ENCODE measurements at regions not wholly inside any gene's neighbourhood (a gene's known extent, or its start where the extent isn't known, plus 50 kb on each side); places are given as distances from the start of the nearest gene placed in this dataset.
"Not testable (repeated sequence)": the region's sequence is repeated elsewhere in the genome, so short reads cannot be mapped to it uniquely, and the experiment has no call there.

GRCh38 chr21:34220556-34221195 lies 143.1 kb upstream of the KCNE2 start:
- H3K4me1 ChIP-seq (ENCODE audit: control insufficient read depth, insufficient read depth, low read length) = peaks cover 3% of the 10 kb centered on the region; the same call in 1 of the 2 replicates
- H3K9me3 ChIP-seq (ENCODE audit: control insufficient read depth, insufficient read depth, low read depth, low read length) = no peaks in the 10 kb centered on the region
- H3K36me3 ChIP-seq (ENCODE audit: control insufficient read depth, insufficient read depth, low read length) = no peaks in the 10 kb centered on the region
- H3K4me3 ChIP-seq (ENCODE audit: low read depth, low read length) = no peak overlapping the region
- no peak overlapping the region for H3K27ac ChIP-seq (ENCODE audit: low read depth, low read length)
- H3K9ac ChIP-seq (ENCODE audit: low read length) = no peak overlapping the region
- no peaks in the 10 kb centered on the region for H3K27me3 ChIP-seq (ENCODE audit: control insufficient read depth, insufficient read depth, low read length)

GRCh38 chr21:34221331-34222030 lies 142.3 kb upstream of the KCNE2 start:
- Histone ChIP-seq H3K9me3 (ENCODE audit: control insufficient read depth, insufficient read depth, low read depth, low read length) (no peaks in the 10 kb centered on the region), H3K4me1 (ENCODE audit: control insufficient read depth, insufficient read depth, low read length) (peaks cover 3% of the 10 kb centered on the region; the same call in 1 of the 2 replicates), H3K27ac (ENCODE audit: low read depth, low read length) (no peak overlapping the region), H3K9ac (ENCODE audit: low read length) (no peak overlapping the region), H3K36me3 (ENCODE audit: control insufficient read depth, insufficient read depth, low read length) (no peaks in the 10 kb centered on the region), H3K27me3 (ENCODE audit: control insufficient read depth, insufficient read depth, low read length) (no peaks in the 10 kb centered on the region), H3K4me3 (ENCODE audit: low read depth, low read length) (no peak overlapping the region)

GRCh38 chr21:34222031-34222335 lies 141.8 kb upstream of the KCNE2 start:
- Histone ChIP-seq H3K9ac (ENCODE audit: low read length) (no peak overlapping the region), H3K27ac (ENCODE audit: low read depth, low read length) (no peak overlapping the region), H3K27me3 (ENCODE audit: control insufficient read depth, insufficient read depth, low read length) (no peaks in the 10 kb centered on the region), H3K9me3 (ENCODE audit: control insufficient read depth, insufficient read depth, low read depth, low read length) (no peaks in the 10 kb centered on the region), H3K36me3 (ENCODE audit: control insufficient read depth, insufficient read depth, low read length) (no peaks in the 10 kb centered on the region), H3K4me3 (ENCODE audit: low read depth, low read length) (no peak overlapping the region), H3K4me1 (ENCODE audit: control insufficient read depth, insufficient read depth, low read length) (peaks cover 3% of the 10 kb centered on the region; the same call in 1 of the 2 replicates)

- no peak overlapping the region for H3K9ac ChIP-seq (ENCODE audit: low read length)
- H3K4me3 ChIP-seq (ENCODE audit: low read depth, low read length) = no peak overlapping the region
- H3K36me3 ChIP-seq (ENCODE audit: control insufficient read depth, insufficient read depth, low read length) = no peaks in the 10 kb centered on the region
- no peaks in the 10 kb centered on the region for H3K9me3 ChIP-seq (ENCODE audit: control insufficient read depth, insufficient read depth, low read depth, low read length)
- H3K27ac ChIP-seq (ENCODE audit: low read depth, low read length) = no peak overlapping the region
- H3K4me1 ChIP-seq (ENCODE audit: control insufficient read depth, insufficient read depth, low read length) = peaks cover 3% of the 10 kb centered on the region; the same call in 1 of the 2 replicates
- no peaks in the 10 kb centered on the region for H3K27me3 ChIP-seq (ENCODE audit: control insufficient read depth, insufficient read depth, low read length)
Measured at GRCh38 chr21:34223376-34223775, 140.4 kb upstream of the KCNE2 start.

- H3K36me3 ChIP-seq (ENCODE audit: control insufficient read depth, insufficient read depth, low read length) = no peaks in the 10 kb centered on the region
- no peaks in the 10 kb centered on the region for H3K9me3 ChIP-seq (ENCODE audit: control insufficient read depth, insufficient read depth, low read depth, low read length)
- H3K4me3 ChIP-seq (ENCODE audit: low read depth, low read length) = no peak overlapping the region
- H3K27ac ChIP-seq (ENCODE audit: low read depth, low read length) = no peak overlapping the region
- no peaks in the 10 kb centered on the region for H3K27me3 ChIP-seq (ENCODE audit: control insufficient read depth, insufficient read depth, low read length)
- no peak overlapping the region for H3K9ac ChIP-seq (ENCODE audit: low read length)
- peaks cover 6% of the 10 kb centered on the region; the same call in 1 of the 2 replicates for H3K4me1 ChIP-seq (ENCODE audit: control insufficient read depth, insufficient read depth, low read length)
Measured at GRCh38 chr21:34227386-34227852, 136.4 kb upstream of the KCNE2 start.

GRCh38 chr21:34228792-34229191 lies 135.0 kb upstream of the KCNE2 start:
- Histone ChIP-seq H3K36me3 (ENCODE audit: control insufficient read depth, insufficient read depth, low read length) (no peaks in the 10 kb centered on the region), H3K27ac (ENCODE audit: low read depth, low read length) (no peak overlapping the region), H3K9me3 (ENCODE audit: control insufficient read depth, insufficient read depth, low read depth, low read length) (no peaks in the 10 kb centered on the region), H3K4me1 (ENCODE audit: control insufficient read depth, insufficient read depth, low read length) (peaks cover 6% of the 10 kb centered on the region; the same call in 1 of the 2 replicates), H3K9ac (ENCODE audit: low read length) (no peak overlapping the region), H3K4me3 (ENCODE audit: low read depth, low read length) (no peak overlapping the region), H3K27me3 (ENCODE audit: control insufficient read depth, insufficient read depth, low read length) (no peaks in the 10 kb centered on the region)

GRCh38 chr21:34229353-34229752 lies 134.5 kb upstream of the KCNE2 start:
- no peak overlapping the region for H3K4me3 ChIP-seq (ENCODE audit: low read depth, low read length)

GRCh38 chr21:34233741-34234140 lies 130.1 kb upstream of the KCNE2 start:
- H3K9me3 ChIP-seq (ENCODE audit: control insufficient read depth, insufficient read depth, low read depth, low read length); H3K4me3 ChIP-seq (ENCODE audit: low read depth, low read length); H3K4me1 ChIP-seq (ENCODE audit: control insufficient read depth, insufficient read depth, low read length); H3K27me3 ChIP-seq (ENCODE audit: control insufficient read depth, insufficient read depth, low read length); H3K9ac ChIP-seq (ENCODE audit: low read length); H3K36me3 ChIP-seq (ENCODE audit: control insufficient read depth, insufficient read depth, low read length); H3K27ac ChIP-seq (ENCODE audit: low read depth, low read length): not testable (repeated sequence)

More at GRCh38 chr21:34229353-34229752, 134.5 kb upstream of the KCNE2 start:
- Histone ChIP-seq H3K9me3 (ENCODE audit: control insufficient read depth, insufficient read depth, low read depth, low read length) (no peaks in the 10 kb centered on the region), H3K27me3 (ENCODE audit: control insufficient read depth, insufficient read depth, low read length) (no peaks in the 10 kb centered on the region), H3K4me1 (ENCODE audit: control insufficient read depth, insufficient read depth, low read length) (peaks cover 6% of the 10 kb centered on the region; the same call in 1 of the 2 replicates), H3K36me3 (ENCODE audit: control insufficient read depth, insufficient read depth, low read length) (no peaks in the 10 kb centered on the region), H3K9ac (ENCODE audit: low read length) (no peak overlapping the region), H3K27ac (ENCODE audit: low read depth, low read length) (no peak overlapping the region)

GRCh38 chr21:34235514-34235913 lies 128.3 kb upstream of the KCNE2 start:
- no peak overlapping the region for H3K27ac ChIP-seq (ENCODE audit: low read depth, low read length)
- H3K27me3 ChIP-seq (ENCODE audit: control insufficient read depth, insufficient read depth, low read length) = no peaks in the 10 kb centered on the region
- H3K9ac ChIP-seq (ENCODE audit: low read length) = no peak overlapping the region

GRCh38 chr21:34242973-34243372 lies 120.8 kb upstream of the KCNE2 start:
- Histone ChIP-seq H3K36me3 (ENCODE audit: control insufficient read depth, insufficient read depth, low read length) (no peaks in the 10 kb centered on the region), H3K27ac (ENCODE audit: low read depth, low read length) (no peak overlapping the region), H3K4me3 (ENCODE audit: low read depth, low read length) (no peak overlapping the region), H3K4me1 (ENCODE audit: control insufficient read depth, insufficient read depth, low read length) (no peaks in the 10 kb centered on the region), H3K9me3 (ENCODE audit: control insufficient read depth, insufficient read depth, low read depth, low read length) (peaks cover 13% of the 10 kb centered on the region), H3K9ac (ENCODE audit: low read length) (no peak overlapping the region), H3K27me3 (ENCODE audit: control insufficient read depth, insufficient read depth, low read length) (no peaks in the 10 kb centered on the region)

More at GRCh38 chr21:34235514-34235913, 128.3 kb upstream of the KCNE2 start:
- peaks cover 8% of the 10 kb centered on the region; the same call in 1 of the 2 replicates for H3K9me3 ChIP-seq (ENCODE audit: control insufficient read depth, insufficient read depth, low read depth, low read length)
- no peak overlapping the region for H3K4me3 ChIP-seq (ENCODE audit: low read depth, low read length)
- no peaks in the 10 kb centered on the region for H3K36me3 ChIP-seq (ENCODE audit: control insufficient read depth, insufficient read depth, low read length)
- no peaks in the 10 kb centered on the region for H3K4me1 ChIP-seq (ENCODE audit: control insufficient read depth, insufficient read depth, low read length)

- Histone ChIP-seq H3K4me1 (ENCODE audit: control insufficient read depth, insufficient read depth, low read length) (no peaks in the 10 kb centered on the region), H3K27me3 (ENCODE audit: control insufficient read depth, insufficient read depth, low read length) (no peaks in the 10 kb centered on the region), H3K4me3 (ENCODE audit: low read depth, low read length) (no peak overlapping the region), H3K9me3 (ENCODE audit: control insufficient read depth, insufficient read depth, low read depth, low read length) (peaks cover 17% of the 10 kb centered on the region), H3K36me3 (ENCODE audit: control insufficient read depth, insufficient read depth, low read length) (no peaks in the 10 kb centered on the region), H3K9ac (ENCODE audit: low read length) (no peak overlapping the region), H3K27ac (ENCODE audit: low read depth, low read length) (no peak overlapping the region)
Measured at GRCh38 chr21:34243562-34243961, 120.2 kb upstream of the KCNE2 start.
